Bronchial epithelial cell (primary cell): ENCODE measurements at regions not wholly inside any gene's neighbourhood (a gene's known extent, or its start where the extent isn't known, plus 50 kb on each side); places are given as distances from the start of the nearest gene placed in this dataset.

ENCODE experiments used
- DNase-seq: peaks from one replicate; pipeline ENCODE4 v3.0.0-alpha.2; 2010; ENCODE audit warnings: low read depth
- FAIRE-seq: peaks from 2 replicates; lab custom pipeline; 2011; peaks lifted over from hg19 to GRCh38; lab: Jason Lieb, UNC
- H3K27me3 ChIP-seq: 2 replicates; pipeline ENCODE4 v1.5.1; 2011; ENCODE audit warnings: low read length; ENCODE audit not compliant: control insufficient read depth, insufficient read depth
- H3K36me3 ChIP-seq: 2 replicates; pipeline ENCODE4 v1.5.1; 2011; ENCODE audit warnings: low read length; ENCODE audit not compliant: control insufficient read depth, insufficient read depth
- H3K4me3 ChIP-seq: 2 replicates; pipeline ENCODE4 v1.5.1; 2011; ENCODE audit warnings: mild to moderate bottlenecking, low read depth, low read length, control low read depth
- TF ChIP-seq, protein P1 (sequence below): IDR thresholded peaks from 2 replicates; pipeline ENCODE4 v1.5.1; 2011; ENCODE audit warnings: mild to moderate bottlenecking, moderate library complexity, low read length, control low read depth, inconsistent platforms; ENCODE audit not compliant: insufficient read depth, severe bottlenecking

DNA sequence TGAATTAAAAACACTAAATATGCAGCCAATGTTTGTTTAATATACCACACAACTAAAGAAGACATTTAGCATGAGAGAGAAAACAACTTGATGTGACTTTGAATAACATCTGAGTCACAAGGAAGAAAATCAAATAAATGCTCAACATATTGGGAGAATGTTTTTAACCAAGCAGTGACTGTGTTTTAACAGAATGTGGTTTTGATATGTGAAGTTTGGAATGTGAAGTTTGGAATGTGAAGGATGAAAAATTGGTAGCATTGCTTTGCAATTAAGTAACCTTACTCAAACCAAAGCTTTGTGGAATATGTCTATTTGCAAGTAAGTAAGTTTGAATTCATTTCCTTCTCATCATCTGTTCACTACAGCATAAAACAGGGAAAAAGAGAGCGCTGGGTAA, 128.2 kb upstream of the DNAJC10 start:
- no peaks in the 10 kb centered on the region for H3K36me3 ChIP-seq
- FAIRE-seq: no peak
- peak; percentile 58 for DNase-seq
- TF ChIP-seq, protein P1, sequence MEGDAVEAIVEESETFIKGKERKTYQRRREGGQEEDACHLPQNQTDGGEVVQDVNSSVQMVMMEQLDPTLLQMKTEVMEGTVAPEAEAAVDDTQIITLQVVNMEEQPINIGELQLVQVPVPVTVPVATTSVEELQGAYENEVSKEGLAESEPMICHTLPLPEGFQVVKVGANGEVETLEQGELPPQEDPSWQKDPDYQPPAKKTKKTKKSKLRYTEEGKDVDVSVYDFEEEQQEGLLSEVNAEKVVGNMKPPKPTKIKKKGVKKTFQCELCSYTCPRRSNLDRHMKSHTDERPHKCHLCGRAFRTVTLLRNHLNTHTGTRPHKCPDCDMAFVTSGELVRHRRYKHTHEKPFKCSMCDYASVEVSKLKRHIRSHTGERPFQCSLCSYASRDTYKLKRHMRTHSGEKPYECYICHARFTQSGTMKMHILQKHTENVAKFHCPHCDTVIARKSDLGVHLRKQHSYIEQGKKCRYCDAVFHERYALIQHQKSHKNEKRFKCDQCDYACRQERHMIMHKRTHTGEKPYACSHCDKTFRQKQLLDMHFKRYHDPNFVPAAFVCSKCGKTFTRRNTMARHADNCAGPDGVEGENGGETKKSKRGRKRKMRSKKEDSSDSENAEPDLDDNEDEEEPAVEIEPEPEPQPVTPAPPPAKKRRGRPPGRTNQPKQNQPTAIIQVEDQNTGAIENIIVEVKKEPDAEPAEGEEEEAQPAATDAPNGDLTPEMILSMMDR: no peak
- H3K27me3 ChIP-seq: no peaks in the 10 kb centered on the region
- no peak overlapping the region for H3K4me3 ChIP-seq

DNA sequence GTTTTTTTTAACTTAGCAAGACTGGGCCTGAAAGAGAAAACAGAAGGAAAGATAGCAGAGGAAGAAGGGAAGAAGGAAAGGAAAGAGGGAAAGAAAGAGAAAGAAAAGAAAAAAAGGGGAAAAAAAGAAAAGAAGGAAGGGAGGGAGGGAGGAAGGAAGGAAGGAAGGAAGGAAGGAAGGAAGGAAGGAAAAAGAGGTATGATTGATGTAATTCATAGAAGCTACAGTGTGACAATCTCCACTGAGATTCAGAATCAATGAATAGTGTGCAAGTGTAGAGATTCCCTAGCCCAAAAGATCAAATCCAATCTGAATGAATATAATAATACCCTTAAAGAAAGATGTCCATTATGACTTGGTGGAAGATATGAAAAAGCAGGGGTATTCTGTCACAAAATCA, 126.9 kb upstream of the DNAJC10 start:
- Histone ChIP-seq H3K36me3 (no peaks in the 10 kb centered on the region), H3K27me3 (no peaks in the 10 kb centered on the region), H3K4me3 (no peak overlapping the region)
- no peak for FAIRE-seq
- TF ChIP-seq, protein P1: no peak
- DNase-seq: no peak

- TF ChIP-seq, protein P1: no peak
- H3K36me3 ChIP-seq: no peaks in the 10 kb centered on the region
- DNase-seq: no peak
- H3K27me3 ChIP-seq: no peaks in the 10 kb centered on the region
- no peak overlapping the region for H3K4me3 ChIP-seq
- FAIRE-seq: no peak
Measured at GRCh38 chr2:182591774-182592173, 124.3 kb upstream of the DNAJC10 start.

DNA sequence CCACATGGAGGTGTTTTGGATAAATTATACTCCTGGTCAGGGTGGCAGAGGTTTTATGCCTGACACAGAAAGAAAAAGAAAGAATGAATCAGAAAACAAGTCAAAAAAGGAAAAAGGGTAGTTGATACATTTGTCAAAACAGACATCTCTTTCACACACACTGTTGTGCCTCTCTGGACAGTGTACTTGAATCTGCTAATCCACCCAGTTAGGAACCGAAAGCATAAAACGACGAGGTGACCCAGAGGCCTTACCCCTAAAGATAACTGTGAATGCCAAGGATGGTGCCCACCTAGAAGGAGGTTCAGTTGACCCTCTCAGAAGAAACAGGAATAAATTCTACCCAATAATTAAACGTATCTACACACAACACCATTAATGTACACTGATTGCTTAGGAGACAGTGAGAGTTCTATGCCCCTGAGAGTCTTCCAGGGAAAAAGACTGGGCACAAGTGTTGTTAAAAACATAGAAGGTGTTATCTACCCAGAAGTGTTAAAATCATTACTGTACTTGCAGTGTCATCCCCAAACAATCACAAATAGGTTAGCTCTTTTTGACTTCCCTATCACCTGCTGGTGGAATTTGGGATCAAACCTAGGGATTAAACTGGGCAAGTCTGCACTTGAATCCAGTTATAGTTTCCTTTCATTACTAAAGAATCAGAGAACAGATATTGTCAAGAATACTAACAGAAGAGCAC, 123.2 kb upstream of the DNAJC10 start:
- TF ChIP-seq, protein P1: peak; percentile 10
- Histone ChIP-seq H3K4me3 (no peak overlapping the region), H3K27me3 (no peaks in the 10 kb centered on the region), H3K36me3 (no peaks in the 10 kb centered on the region)
- FAIRE-seq (no peak), DNase-seq (no peak)

GRCh38 chr2:182593394-182593975, 122.6 kb upstream of the DNAJC10 start:
- TF ChIP-seq, protein P1: no peak
- DNase-seq: peak; percentile 82
- no peak for FAIRE-seq
- H3K4me3 ChIP-seq: no peak overlapping the region
- no peaks in the 10 kb centered on the region for H3K36me3 ChIP-seq
- no peaks in the 10 kb centered on the region for H3K27me3 ChIP-seq
